HEK293T (cell line): ENCODE measurements at regions not wholly inside any gene's neighbourhood (a gene's known extent, or its start where the extent isn't known, plus 50 kb on each side); places are given as distances from the start of the nearest gene placed in this dataset.

Experiments
- CTCF ChIA-PET: fragments of 350-600 bp; formaldehyde crosslinking; extraction: SDS; loops from one replicate; lab custom pipeline; 2021; ENCODE audit warnings: antibody characterized with exemption, inconsistent platforms; lab: Yijun Ruan, JAX
- POLR2A ChIA-PET: fragments of 350-600 bp; formaldehyde crosslinking; extraction: SDS; loops from one replicate; lab custom pipeline; 2020; ENCODE audit warnings: antibody characterized with exemption, inconsistent platforms; lab: Yijun Ruan, JAX
- DNase-seq: peaks from one replicate; pipeline ENCODE4 v3.0.0; 2012; ENCODE audit warnings: mixed read lengths; ENCODE audit errors: extremely low spot score
- ARNT ChIP-seq: fragments of 450-650 bp; IDR thresholded peaks from 2 replicates; pipeline ENCODE4 v1.6.1; 2017; ENCODE audit warnings: mild to moderate bottlenecking
- BHLHE40 ChIP-seq: fragments of 450-650 bp; IDR thresholded peaks from 2 replicates; pipeline ENCODE4 v1.6.1; 2016; ENCODE audit warnings: mild to moderate bottlenecking, moderate library complexity, borderline replicate concordance
- CTBP1 ChIP-seq: fragments of 450-650 bp; IDR thresholded peaks from 2 replicates; pipeline ENCODE4 v1.6.1; 2016; ENCODE audit warnings: borderline replicate concordance
- ELF4 ChIP-seq: fragments of 450-650 bp; IDR thresholded peaks from 2 replicates; pipeline ENCODE4 v1.6.1; 2017; ENCODE audit warnings: antibody characterized with exemption
- FOXA1 ChIP-seq: fragments of 450-650 bp; IDR thresholded peaks from 2 replicates; pipeline ENCODE4 v1.6.1; 2016; ENCODE audit warnings: mild to moderate bottlenecking
- FOXK2 ChIP-seq: fragments of 450-650 bp; IDR thresholded peaks from 2 replicates; pipeline ENCODE4 v1.6.1; 2016; ENCODE audit warnings: mild to moderate bottlenecking
- FOXM1 ChIP-seq: fragments of 450-650 bp; IDR thresholded peaks from 2 replicates; pipeline ENCODE4 v1.6.1; 2017; ENCODE audit warnings: mild to moderate bottlenecking, borderline replicate concordance
- HDGF ChIP-seq: fragments of 450-650 bp; IDR thresholded peaks from 2 replicates; pipeline ENCODE4 v1.6.1; 2017; ENCODE audit warnings: antibody characterized with exemption, borderline replicate concordance
- L3MBTL2 ChIP-seq: fragments of 450-650 bp; conservative IDR thresholded peaks from 2 replicates; pipeline ENCODE4 v1.6.1; 2016; ENCODE audit warnings: mild to moderate bottlenecking
- LEF1 ChIP-seq: fragments of 450-650 bp; IDR thresholded peaks from 2 replicates; pipeline ENCODE4 v1.6.1; 2017; ENCODE audit warnings: mild to moderate bottlenecking, borderline replicate concordance
- NFRKB ChIP-seq: fragments of 450-650 bp; IDR thresholded peaks from 2 replicates; pipeline ENCODE4 v1.6.1; 2016; ENCODE audit warnings: mild to moderate bottlenecking, moderate library complexity
- PKNOX1 ChIP-seq: fragments of 450-650 bp; IDR thresholded peaks from 2 replicates; pipeline ENCODE4 v1.6.1; 2016
- SP1 ChIP-seq: fragments of 450-650 bp; IDR thresholded peaks from 2 replicates; pipeline ENCODE4 v1.6.1; 2017
- SUZ12 ChIP-seq: fragments of 450-650 bp; IDR thresholded peaks from 2 replicates; pipeline ENCODE4 v1.6.1; 2016; ENCODE audit warnings: mild to moderate bottlenecking
- TARDBP ChIP-seq: fragments of 450-650 bp; IDR thresholded peaks from 2 replicates; pipeline ENCODE4 v1.6.1; 2016
- ZNF384 ChIP-seq: fragments of 450-650 bp; IDR thresholded peaks from 2 replicates; pipeline ENCODE4 v1.6.1; 2016

GRCh38 chr13:70407486-70407885 lies 299.2 kb upstream of the KLHL1 start:
- CTCF ChIA-PET, result no interaction called here

DNA sequence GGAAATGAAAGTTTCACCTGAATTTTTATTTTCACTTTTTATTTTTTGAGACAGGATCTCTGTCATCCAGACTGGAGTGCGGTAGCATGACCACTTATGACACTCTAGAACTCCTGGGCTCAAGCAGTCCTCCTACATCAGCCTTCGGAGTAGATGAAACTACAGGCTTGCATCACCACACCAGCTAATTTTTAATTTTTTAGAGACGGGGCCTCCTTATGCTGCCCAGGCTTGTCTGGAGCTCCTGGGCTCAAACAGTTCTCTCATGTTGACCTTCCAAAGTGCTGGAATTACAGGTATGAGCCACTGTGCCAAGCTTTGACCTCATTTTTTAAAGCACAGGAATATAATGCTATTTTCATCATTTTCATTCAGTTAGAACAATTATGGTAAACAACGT lies 297.0 kb upstream of the KLHL1 start:
- no peak for DNase-seq
- no peak for TF ChIP-seq PKNOX1
- TF ChIP-seq ELF4, result no peak
- no peak for TF ChIP-seq SUZ12
- no peak for TF ChIP-seq ZNF384
- no peak for TF ChIP-seq HDGF
- no peak for TF ChIP-seq CTBP1
- no peak for TF ChIP-seq ARNT
- TF ChIP-seq SP1, result no peak
- CTCF ChIA-PET, result no interaction called here
- POLR2A ChIA-PET, result no interaction called here

More at GRCh38 chr13:70407486-70407885, 299.2 kb upstream of the KLHL1 start:
- no peak for TF ChIP-seq SUZ12
- TF ChIP-seq LEF1, result no peak
- no peak for TF ChIP-seq ZNF384
- TF ChIP-seq FOXA1, result no peak
- TF ChIP-seq ELF4, result no peak
- no peak for TF ChIP-seq NFRKB
- TF ChIP-seq PKNOX1, result no peak
- TF ChIP-seq FOXM1, result no peak
- no peak for TF ChIP-seq HDGF
- TF ChIP-seq FOXK2, result no peak
- no peak for TF ChIP-seq L3MBTL2
- no peak for TF ChIP-seq SP1
- no peak for TF ChIP-seq ARNT
- no peak for TF ChIP-seq TARDBP
- POLR2A ChIA-PET, result no interaction called here
- no peak for DNase-seq

GRCh38 chr13:70394031-70394548 lies 285.8 kb upstream of the KLHL1 start:
- no peak for DNase-seq
- no peak for TF ChIP-seq FOXK2
- ChIA-PET CTCF (no interaction called here), POLR2A (no interaction called here)

GRCh38 chr13:70391678-70392077 lies 283.4 kb upstream of the KLHL1 start:
- CTCF ChIA-PET, result no interaction called here
- TF ChIP-seq HDGF (no peak), PKNOX1 (no peak), SUZ12 (no peak), BHLHE40 (no peak), L3MBTL2 (no peak), FOXM1 (no peak), ZNF384 (no peak)
- POLR2A ChIA-PET, result no interaction called here
- no peak for DNase-seq

GRCh38 chr13:70390968-70391367 lies 282.7 kb upstream of the KLHL1 start:
- DNase-seq, result no peak
- CTCF ChIA-PET, result interaction anchor here (0.6 kb wide), 1 partner anchor 905 kb away, joined by 3 read pairs; no protein-coding TSS in a partner anchor
- POLR2A ChIA-PET, result no interaction called here
- TF ChIP-seq LEF1, result no peak
- no peak for TF ChIP-seq PKNOX1
- no peak for TF ChIP-seq FOXA1
- no peak for TF ChIP-seq BHLHE40
- no peak for TF ChIP-seq L3MBTL2
- no peak for TF ChIP-seq FOXM1
- no peak for TF ChIP-seq CTBP1
- TF ChIP-seq SP1, result no peak

DNA sequence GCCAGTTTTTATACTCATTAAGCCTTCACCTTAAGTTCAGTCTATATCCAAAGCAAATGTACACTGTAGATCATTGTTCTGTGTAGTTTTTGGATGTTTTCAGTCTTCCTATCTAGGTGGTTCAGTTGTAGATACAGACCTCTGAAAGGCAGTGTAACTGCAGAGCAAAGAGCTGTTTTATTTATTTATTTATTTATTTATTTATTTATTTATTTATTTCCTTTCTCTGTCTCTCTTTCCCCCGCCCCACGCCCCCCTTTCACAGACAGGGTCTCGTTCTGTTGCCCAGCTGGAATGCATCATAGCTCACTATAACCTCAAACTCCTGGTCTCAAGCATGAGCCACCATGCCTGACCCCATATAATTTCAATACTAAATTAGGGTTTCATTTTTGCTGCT lies 281.8 kb upstream of the KLHL1 start:
- ChIA-PET POLR2A (no interaction called here), CTCF (interaction anchor here (0.6 kb wide), 1 partner anchor 906 kb away, joined by 3 read pairs; no protein-coding TSS in a partner anchor)
- TF ChIP-seq FOXM1 (no peak), PKNOX1 (no peak), BHLHE40 (no peak), TARDBP (no peak), L3MBTL2 (no peak)
- DNase-seq, result no peak
